HEK293 (cell line): ENCODE measurements at regions not wholly inside any gene's neighbourhood (a gene's known extent, or its start where the extent isn't known, plus 50 kb on each side); places are given as distances from the start of the nearest gene placed in this dataset.
"Not testable (repeated sequence)": the region's sequence is repeated elsewhere in the genome, so short reads cannot be mapped to it uniquely, and the experiment has no call there.

Source experiments
- CTCF ChIA-PET: fragments of 350-600 bp; formaldehyde crosslinking; extraction: SDS; loops from one replicate; lab custom pipeline; 2021; ENCODE audit warnings: antibody characterized with exemption; lab: Yijun Ruan, JAX
- POLR2A ChIA-PET: fragments of 300-600 bp; formaldehyde crosslinking; extraction: SDS; loops from one replicate; lab custom pipeline; 2020; ENCODE audit warnings: antibody characterized with exemption, inconsistent platforms; lab: Yijun Ruan, JAX
- H3K27ac ChIP-seq: fragments of 200-500 bp; sonication (Bioruptor generic); 2 replicates; pipeline ENCODE4 v1.5.1; 2014; ENCODE audit warnings: low read depth, low read length, control low read depth, inconsistent platforms; ENCODE audit errors: extremely low read depth
- H3K36me3 ChIP-seq, 2 experiments: fragments of 200-500 bp in 1 of 2; sonication (Bioruptor generic) in 1 of 2; 1 replicate in 1 of 2; 2 replicates in 1 of 2; pipeline ENCODE4 v1.5.1; 2014 to 2017; ENCODE audit warnings: inconsistent platforms in 2 of 2, low read length in 2 of 2; ENCODE audit not compliant: control insufficient read depth in 2 of 2, insufficient read depth in 1 of 2
- H3K4me1 ChIP-seq: fragments of 200-500 bp; sonication (Bioruptor generic); 2 replicates; pipeline ENCODE4 v1.5.1; 2014; ENCODE audit warnings: mild to moderate bottlenecking, low read length, inconsistent platforms; ENCODE audit not compliant: control insufficient read depth, insufficient read depth
- H3K4me3 ChIP-seq: 2 replicates; pipeline ENCODE4 v1.5.1; 2011; ENCODE audit warnings: low read depth, mild to moderate bottlenecking, control low read depth, low read length, moderate library complexity
- H3K9me3 ChIP-seq: fragments of 200-500 bp; sonication (Bioruptor generic); 2 replicates; pipeline ENCODE4 v1.5.1; 2014; ENCODE audit warnings: low read depth, low read length, inconsistent platforms; ENCODE audit not compliant: control insufficient read depth, insufficient read depth
- ATF2 ChIP-seq: fragments of 450-650 bp; formaldehyde crosslinking; IDR thresholded peaks from 2 replicates; pipeline ENCODE4 v1.5.1; 2016; ENCODE audit warnings: missing biosample characterization, missing genetic modification characterization, low read depth
- GLI2 ChIP-seq: fragments of 450-650 bp; formaldehyde crosslinking; IDR thresholded peaks from 2 replicates; pipeline ENCODE4; 2017; ENCODE audit warnings: missing biosample characterization, missing genetic modification characterization, low read depth, borderline replicate concordance
- KLF16 ChIP-seq: fragments of 450-650 bp; formaldehyde crosslinking; IDR thresholded peaks from 2 replicates; pipeline ENCODE4 v1.5.1; 2017; ENCODE audit warnings: missing biosample characterization, missing genetic modification characterization
- KLF8 ChIP-seq: fragments of 450-650 bp; formaldehyde crosslinking; IDR thresholded peaks from 2 replicates; pipeline ENCODE4 v1.5.1; 2016; ENCODE audit warnings: missing biosample characterization, missing genetic modification characterization
- PATZ1 ChIP-seq: fragments of 450-650 bp; formaldehyde crosslinking; IDR thresholded peaks from 2 replicates; pipeline ENCODE4 v1.5.1; 2016; ENCODE audit warnings: missing biosample characterization, missing genetic modification characterization
- PRDM4 ChIP-seq: fragments of 450-650 bp; formaldehyde crosslinking; IDR thresholded peaks from 2 replicates; pipeline ENCODE4 v1.5.1; 2017; ENCODE audit warnings: missing biosample characterization, missing genetic modification characterization
- SCRT2 ChIP-seq: fragments of 450-650 bp; formaldehyde crosslinking; IDR thresholded peaks from 2 replicates; pipeline ENCODE4 v1.5.1; 2016; ENCODE audit warnings: missing biosample characterization, missing genetic modification characterization
- ZBTB8A ChIP-seq: fragments of 450-650 bp; formaldehyde crosslinking; IDR thresholded peaks from 2 replicates; pipeline ENCODE4 v1.5.1; 2016; ENCODE audit warnings: missing biosample characterization, missing genetic modification characterization
- ZNF121 ChIP-seq: fragments of 450-650 bp; formaldehyde crosslinking; IDR thresholded peaks from 2 replicates; pipeline ENCODE4 v1.5.1; 2016; ENCODE audit warnings: missing biosample characterization, missing genetic modification characterization
- ZNF133 ChIP-seq: fragments of 450-650 bp; formaldehyde crosslinking; IDR thresholded peaks from 2 replicates; pipeline ENCODE4 v1.5.1; 2016; ENCODE audit warnings: missing biosample characterization, missing genetic modification characterization
- ZNF202 ChIP-seq: fragments of 450-650 bp; formaldehyde crosslinking; IDR thresholded peaks from 2 replicates; pipeline ENCODE4 v1.5.1; 2016; ENCODE audit warnings: missing biosample characterization, missing genetic modification characterization, borderline replicate concordance
- ZNF239 ChIP-seq: fragments of 450-650 bp; formaldehyde crosslinking; IDR thresholded peaks from 2 replicates; pipeline ENCODE4 v1.5.1; 2016; ENCODE audit warnings: missing biosample characterization, missing genetic modification characterization
- ZNF292 ChIP-seq: fragments of 450-650 bp; formaldehyde crosslinking; IDR thresholded peaks from 2 replicates; pipeline ENCODE4 v1.5.1; 2016; ENCODE audit warnings: low read depth, missing biosample characterization, missing genetic modification characterization, borderline replicate concordance
- ZNF302 ChIP-seq: fragments of 450-650 bp; formaldehyde crosslinking; IDR thresholded peaks from 2 replicates; pipeline ENCODE4 v1.5.1; 2016; ENCODE audit warnings: missing biosample characterization, missing genetic modification characterization, low read depth
- ZNF366 ChIP-seq: fragments of 450-650 bp; formaldehyde crosslinking; conservative IDR thresholded peaks from 2 replicates; pipeline ENCODE4 v1.5.1; 2016; ENCODE audit warnings: missing biosample characterization, missing genetic modification characterization
- ZNF37A ChIP-seq: fragments of 450-650 bp; IDR thresholded peaks from 2 replicates; pipeline ENCODE4 v1.5.1; 2018; ENCODE audit warnings: missing biosample characterization, missing genetic modification characterization
- ZNF416 ChIP-seq: fragments of 450-650 bp; formaldehyde crosslinking; IDR thresholded peaks from 2 replicates; pipeline ENCODE4 v1.5.1; 2016; ENCODE audit warnings: missing biosample characterization, missing genetic modification characterization
- ZNF692 ChIP-seq: fragments of 450-650 bp; formaldehyde crosslinking; IDR thresholded peaks from 2 replicates; pipeline ENCODE4 v1.5.1; 2016; ENCODE audit warnings: missing biosample characterization, missing genetic modification characterization
- ZNF76 ChIP-seq: fragments of 450-650 bp; formaldehyde crosslinking; IDR thresholded peaks from 2 replicates; pipeline ENCODE4; 2016; ENCODE audit warnings: low read depth, missing biosample characterization, missing genetic modification characterization, borderline replicate concordance

- POLR2A ChIA-PET = no interaction called here
- no peaks in the 10 kb centered on the region for H3K4me1 ChIP-seq
- no peaks in the 10 kb centered on the region for H3K36me3 ChIP-seq
- no peak overlapping the region for H3K4me3 ChIP-seq
- H3K27ac ChIP-seq = no peak overlapping the region
- CTCF ChIA-PET = no interaction called here
- TF ChIP-seq KLF16 = no peak
- TF ChIP-seq PATZ1 (tag by site-specific recombination) = no peak
- no peak for TF ChIP-seq ZNF133 (tag by site-specific recombination)
- no peak for TF ChIP-seq ZNF692 (tag by site-specific recombination)
- TF ChIP-seq ZNF202 (tag by site-specific recombination) = no peak
- no peak for TF ChIP-seq GLI2
- TF ChIP-seq SCRT2 (tag by site-specific recombination) = no peak
- TF ChIP-seq ZNF416 (tag by site-specific recombination) = no peak
- TF ChIP-seq ZNF37A (tag by site-specific recombination) = no peak
- no peak for TF ChIP-seq PRDM4 (tag by site-specific recombination)
- no peak for TF ChIP-seq ZBTB8A (tag by site-specific recombination)
- no peak for TF ChIP-seq ZNF239 (tag by site-specific recombination)
- TF ChIP-seq ZNF121 (tag by site-specific recombination) = no peak
- TF ChIP-seq ZNF302 (tag by site-specific recombination) = no peak
- TF ChIP-seq ZNF76 (tag by site-specific recombination) = no peak
- no peak for TF ChIP-seq ZNF292 (tag by site-specific recombination)
- TF ChIP-seq KLF8 (tag by site-specific recombination) = no peak
- H3K9me3 ChIP-seq = no peaks in the 10 kb centered on the region
Measured at GRCh38 chr15:19943515-19943914, 598.1 kb downstream of the GOLGA6L6 start.

GRCh38 chr15:19903281-19903680 is 638.3 kb downstream of the GOLGA6L6 start:
- CTCF ChIA-PET, H3K27ac ChIP-seq, H3K9me3 ChIP-seq, H3K4me1 ChIP-seq, H3K4me3 ChIP-seq, H3K36me3 ChIP-seq, POLR2A ChIA-PET: not testable (repeated sequence)
- TF ChIP-seq ATF2 (0 out of 2 replicates have a peak, but pooled peaks have one; percentile 5), ZNF366 (tag by site-specific recombination) (0 out of 2 replicates have a peak, but pooled peaks have one; percentile 24)

GRCh38 chr15:19902388-19902787 is 639.2 kb downstream of the GOLGA6L6 start:
- POLR2A ChIA-PET, H3K4me3 ChIP-seq, H3K9me3 ChIP-seq, H3K36me3 ChIP-seq, H3K4me1 ChIP-seq, H3K27ac ChIP-seq, CTCF ChIA-PET: not testable (repeated sequence)

- CTCF ChIA-PET, H3K27ac ChIP-seq, H3K4me3 ChIP-seq, POLR2A ChIA-PET, H3K9me3 ChIP-seq, H3K4me1 ChIP-seq, H3K36me3 ChIP-seq: not testable (repeated sequence)
Measured at GRCh38 chr15:19901414-19901813, 640.2 kb downstream of the GOLGA6L6 start.
